ENCODE measurements at regions not wholly inside any gene's neighbourhood (a gene's known extent, or its start where the extent isn't known, plus 50 kb on each side); places are given as distances from the start of the nearest gene placed in this dataset.

DNA sequence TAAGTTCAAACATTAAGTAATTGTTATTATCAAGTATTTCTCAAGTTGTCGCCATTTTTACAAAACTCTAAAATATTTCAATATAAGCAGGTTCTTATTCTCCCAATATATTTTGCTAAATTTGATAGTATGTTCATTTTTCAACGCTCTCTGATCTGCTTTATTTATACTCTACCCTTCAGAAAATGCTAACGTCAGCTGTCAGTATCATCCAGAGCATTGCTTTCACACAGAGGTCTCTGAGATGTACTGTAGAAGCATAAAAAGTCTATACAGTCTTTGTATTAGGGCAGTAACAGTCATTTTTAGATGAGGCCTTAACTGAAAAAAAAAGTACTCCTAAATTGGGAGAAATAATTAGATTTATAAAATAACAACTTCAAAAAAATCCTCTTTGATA, 533.1 kb upstream of the LRFN5 start:
- intact Hi-C loops (cut with DNase I): no loop called here
- no peak for ATAC-seq
- Histone ChIP-seq H3K27me3 (no peaks in the 10 kb centered on the region), H3K9me3 (no peaks in the 10 kb centered on the region), H3K36me3 (replicated peaks in 1 of 2; ENCODE audit: insufficient read depth in 1 of 2, low read depth in 2 of 2) (no peaks in the 10 kb centered on the region), H3K4me1 (no peaks in the 10 kb centered on the region), H3K4me3 (no peak overlapping the region), H3K27ac (no peak overlapping the region)
- 45 to 50% methylated on average over 3 of the region's 3 CpGs for WGBS, 2 donors
- DNase-seq: no peak
- TF ChIP-seq POLR2A (IDR thresholded peaks at IDR 0.05): no peak
- TF ChIP-seq, protein P1, sequence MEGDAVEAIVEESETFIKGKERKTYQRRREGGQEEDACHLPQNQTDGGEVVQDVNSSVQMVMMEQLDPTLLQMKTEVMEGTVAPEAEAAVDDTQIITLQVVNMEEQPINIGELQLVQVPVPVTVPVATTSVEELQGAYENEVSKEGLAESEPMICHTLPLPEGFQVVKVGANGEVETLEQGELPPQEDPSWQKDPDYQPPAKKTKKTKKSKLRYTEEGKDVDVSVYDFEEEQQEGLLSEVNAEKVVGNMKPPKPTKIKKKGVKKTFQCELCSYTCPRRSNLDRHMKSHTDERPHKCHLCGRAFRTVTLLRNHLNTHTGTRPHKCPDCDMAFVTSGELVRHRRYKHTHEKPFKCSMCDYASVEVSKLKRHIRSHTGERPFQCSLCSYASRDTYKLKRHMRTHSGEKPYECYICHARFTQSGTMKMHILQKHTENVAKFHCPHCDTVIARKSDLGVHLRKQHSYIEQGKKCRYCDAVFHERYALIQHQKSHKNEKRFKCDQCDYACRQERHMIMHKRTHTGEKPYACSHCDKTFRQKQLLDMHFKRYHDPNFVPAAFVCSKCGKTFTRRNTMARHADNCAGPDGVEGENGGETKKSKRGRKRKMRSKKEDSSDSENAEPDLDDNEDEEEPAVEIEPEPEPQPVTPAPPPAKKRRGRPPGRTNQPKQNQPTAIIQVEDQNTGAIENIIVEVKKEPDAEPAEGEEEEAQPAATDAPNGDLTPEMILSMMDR (IDR thresholded peaks at IDR 0.05): no peak

DNA sequence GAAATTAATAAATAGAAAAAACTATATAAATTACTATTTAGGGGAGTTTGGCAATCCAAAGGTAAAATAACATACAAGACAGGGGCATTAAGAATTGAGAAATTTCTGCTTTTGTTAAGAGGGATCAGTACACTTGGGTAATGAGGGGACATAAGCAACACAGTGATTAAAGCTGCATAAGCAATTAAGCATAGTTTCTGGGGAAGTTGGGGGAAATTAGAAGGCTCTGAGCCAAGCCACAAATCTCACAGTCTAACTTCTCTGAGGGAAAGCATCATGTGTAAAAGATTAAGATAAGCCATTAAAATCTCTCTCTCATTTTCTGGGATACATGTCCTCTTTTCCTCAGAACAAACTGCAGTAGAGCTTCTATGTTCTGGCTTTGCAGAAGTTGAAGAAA, 533.9 kb upstream of the LRFN5 start:
- no peak for TF ChIP-seq POLR2A (IDR thresholded peaks at IDR 0.05)
- TF ChIP-seq, protein P1 (IDR thresholded peaks at IDR 0.05): no peak
- H3K9me3 ChIP-seq: no peaks in the 10 kb centered on the region
- no peak overlapping the region for H3K4me3 ChIP-seq
- ATAC-seq (no peak), DNase-seq (no peak)
- no peak overlapping the region for H3K27ac ChIP-seq
- no peaks in the 10 kb centered on the region for H3K27me3 ChIP-seq
- H3K4me1 ChIP-seq: no peaks in the 10 kb centered on the region
- intact Hi-C loops (cut with DNase I): no loop called here
- H3K36me3 ChIP-seq (replicated peaks in 1 of 2; ENCODE audit: insufficient read depth in 1 of 2, low read depth in 2 of 2): no peaks in the 10 kb centered on the region

- no peaks in the 10 kb centered on the region for H3K27me3 ChIP-seq
- TF ChIP-seq POLR2A (IDR thresholded peaks at IDR 0.05): no peak
- TF ChIP-seq, protein P1 (IDR thresholded peaks at IDR 0.05): no peak
- no peaks in the 10 kb centered on the region for H3K9me3 ChIP-seq
- ATAC-seq (no peak), DNase-seq (no peak)
- no peaks in the 10 kb centered on the region for H3K4me1 ChIP-seq
- no peak overlapping the region for H3K4me3 ChIP-seq
- WGBS, 2 donors: 71 to 75% methylated on average over 2 of the region's 2 CpGs
- no peaks in the 10 kb centered on the region for H3K36me3 ChIP-seq (replicated peaks in 1 of 2; ENCODE audit: insufficient read depth in 1 of 2, low read depth in 2 of 2)
- intact Hi-C loops (cut with DNase I): no loop called here
- H3K27ac ChIP-seq: no peak overlapping the region
Measured at GRCh38 chr14:41071351-41071750, 535.3 kb upstream of the LRFN5 start.

DNA sequence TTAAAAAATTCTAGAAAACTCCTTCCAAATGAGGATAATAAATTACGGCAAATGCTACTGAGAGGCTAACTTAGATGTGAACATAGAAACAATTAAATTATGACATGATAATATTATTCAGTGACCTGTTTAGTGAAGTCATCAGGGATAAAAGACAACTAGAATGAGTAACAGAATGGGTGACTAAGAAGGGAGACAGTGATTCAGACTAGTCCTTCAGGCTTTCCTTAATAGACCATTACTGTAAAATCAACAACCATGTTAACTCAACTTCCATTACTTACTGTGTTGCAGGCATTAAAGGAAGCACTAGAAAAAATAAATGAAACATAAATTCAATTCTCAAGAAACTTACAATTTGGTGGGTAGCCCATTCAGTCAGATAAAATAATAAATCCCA, 543.9 kb upstream of the LRFN5 start:
- H3K4me3 ChIP-seq: no peak overlapping the region

GRCh38 chr14:41055589-41055988, 551.1 kb upstream of the LRFN5 start:
- WGBS, 2 donors: 49 to 63% methylated on average over 1 of the region's 1 CpG
- ATAC-seq: no peak
- intact Hi-C loops (cut with DNase I): no loop called here

More for the DNA sequence above, 543.9 kb upstream of the LRFN5 start:
- H3K27me3 ChIP-seq: no peaks in the 10 kb centered on the region
- intact Hi-C loops (cut with DNase I): no loop called here
- H3K36me3 ChIP-seq (replicated peaks in 1 of 2; ENCODE audit: insufficient read depth in 1 of 2, low read depth in 2 of 2): no peaks in the 10 kb centered on the region
- no peaks in the 10 kb centered on the region for H3K9me3 ChIP-seq
- no peak for DNase-seq
- no peak for ATAC-seq
- H3K27ac ChIP-seq: no peak overlapping the region
- no peaks in the 10 kb centered on the region for H3K4me1 ChIP-seq
- 0 to 45% methylated on average over 1 of the region's 1 CpG for WGBS, 2 donors
- TF ChIP-seq POLR2A (IDR thresholded peaks at IDR 0.05): no peak

More at GRCh38 chr14:41055589-41055988, 551.1 kb upstream of the LRFN5 start:
- DNase-seq: no peak
- H3K36me3 ChIP-seq (replicated peaks in 1 of 2; ENCODE audit: insufficient read depth in 1 of 2, low read depth in 2 of 2): no peaks in the 10 kb centered on the region
- TF ChIP-seq POLR2A (IDR thresholded peaks at IDR 0.05): no peak
- TF ChIP-seq, protein P1 (IDR thresholded peaks at IDR 0.05): no peak
- no peaks in the 10 kb centered on the region for H3K27me3 ChIP-seq
- H3K4me3 ChIP-seq: no peak overlapping the region
- H3K9me3 ChIP-seq: no peaks in the 10 kb centered on the region
- H3K27ac ChIP-seq: no peak overlapping the region
- H3K4me1 ChIP-seq: no peaks in the 10 kb centered on the region
